HT1080 (cell line): ENCODE measurements at regions not wholly inside any gene's neighbourhood (a gene's known extent, or its start where the extent isn't known, plus 50 kb on each side); places are given as distances from the start of the nearest gene placed in this dataset.
A peak's percentile ranks its signal among the peaks of the same experiment; 100 is the strongest.

Experiments used
- DNase-seq: peaks from one replicate; pipeline ENCODE4 v3.0.0-alpha.2; 2015; ENCODE audit warnings: low read depth

GRCh38 chr7:134391223-134391622 is 67.7 kb downstream of the AKR1B1 start:
- no peak for DNase-seq

GRCh38 chr7:134388336-134389019 is 70.4 kb downstream of the AKR1B1 start:
- DNase-seq: no peak

- peak; percentile 61 for DNase-seq
Observed at GRCh38 chr7:134378562-134378961, 61.8 kb upstream of the SLC35B4 start.

GRCh38 chr7:134376693-134377092 is 60.0 kb upstream of the SLC35B4 start:
- no peak for DNase-seq

- DNase-seq: peak; percentile 13
Observed at GRCh38 chr7:134375206-134375605, 58.5 kb upstream of the SLC35B4 start.

GRCh38 chr7:134374791-134375190 is 58.1 kb upstream of the SLC35B4 start:
- no peak for DNase-seq

GRCh38 chr7:134374291-134374690 is 57.6 kb upstream of the SLC35B4 start:
- no peak for DNase-seq

GRCh38 chr7:134372858-134373257 is 56.1 kb upstream of the SLC35B4 start:
- DNase-seq: no peak

- DNase-seq: no peak
Observed at GRCh38 chr7:134371971-134372370, 55.2 kb upstream of the SLC35B4 start.

- no peak for DNase-seq
Observed at GRCh38 chr7:134371536-134371935, 54.8 kb upstream of the SLC35B4 start.

- DNase-seq: no peak
Observed at GRCh38 chr7:134370135-134370534, 53.4 kb upstream of the SLC35B4 start.

GRCh38 chr7:134368851-134369544 is 52.3 kb upstream of the SLC35B4 start:
- peak; percentile 92 for DNase-seq

GRCh38 chr7:134367956-134368749 is 51.4 kb upstream of the SLC35B4 start:
- DNase-seq: no peak
